ENCODE measurements at regions not wholly inside any gene's neighbourhood (a gene's known extent, or its start where the extent isn't known, plus 50 kb on each side); places are given as distances from the start of the nearest gene placed in this dataset.

- Histone ChIP-seq H3K9me3 (ENCODE audit: control insufficient read depth, insufficient read depth, low read depth, low read length) (no peaks in the 10 kb centered on the region), H3K27ac (ENCODE audit: extremely low read depth, low read depth, low read length) (no peak overlapping the region), H3K36me3 (ENCODE audit: control insufficient read depth in 2 of 2, insufficient read depth in 1 of 2, low read length in 2 of 2) (no peaks in the 10 kb centered on the region), H3K4me1 (ENCODE audit: control insufficient read depth, insufficient read depth, low read length) (no peaks in the 10 kb centered on the region), H3K4me3 (ENCODE audit: low read depth, low read length) (no peak overlapping the region)
- ChIA-PET POLR2A (no interaction called here), CTCF (no interaction called here)
- no peak for TF ChIP-seq ZNF830 (tag by site-specific recombination; IDR thresholded peaks at IDR 0.05; ENCODE audit: low read depth)
Measured at GRCh38 chr1:34362949-34363348, 186.2 kb downstream of the C1orf94 start.

DNA sequence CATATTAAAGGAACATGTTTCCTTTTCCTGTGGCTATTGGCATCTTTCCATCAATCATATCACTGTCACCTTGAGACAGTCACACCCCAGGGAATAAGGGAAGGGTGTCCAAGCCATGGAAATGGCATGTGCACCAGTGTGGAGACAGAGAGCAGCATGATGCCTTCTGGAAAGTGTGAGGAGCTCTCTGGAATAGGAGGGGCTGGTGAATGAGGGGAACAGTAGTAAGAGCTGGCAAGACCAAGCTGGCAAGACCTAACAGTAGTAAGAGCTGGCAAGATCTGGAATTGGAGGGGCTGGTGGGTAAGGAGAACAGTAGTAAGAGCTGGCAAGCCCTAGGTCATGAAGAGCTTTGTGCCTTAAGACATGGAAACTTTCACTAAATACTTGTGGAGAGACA is 186.7 kb downstream of the C1orf94 start:
- Histone ChIP-seq H3K9me3 (ENCODE audit: control insufficient read depth, insufficient read depth, low read depth, low read length) (no peaks in the 10 kb centered on the region), H3K36me3 (ENCODE audit: control insufficient read depth in 2 of 2, insufficient read depth in 1 of 2, low read length in 2 of 2) (no peaks in the 10 kb centered on the region), H3K4me3 (ENCODE audit: low read depth, low read length) (no peak overlapping the region), H3K4me1 (ENCODE audit: control insufficient read depth, insufficient read depth, low read length) (no peaks in the 10 kb centered on the region), H3K27ac (ENCODE audit: extremely low read depth, low read depth, low read length) (no peak overlapping the region)
- ChIA-PET CTCF (interaction anchor here (0.7 to 2.1 kb wide), 2 partner anchors 10 to 234 kb away, joined by 5 to 6 read pairs; no protein-coding TSS in a partner anchor), POLR2A (no interaction called here)
- TF ChIP-seq ZNF16 (tag by site-specific recombination; IDR thresholded peaks at IDR 0.05; ENCODE audit: low read depth) = no peak
- no peak for TF ChIP-seq PRDM4 (tag by site-specific recombination; IDR thresholded peaks at IDR 0.05)
- no peak for TF ChIP-seq ZNF558 (tag by site-specific recombination; IDR thresholded peaks at IDR 0.05)
- no peak for TF ChIP-seq ZNF510 (tag by site-specific recombination; IDR thresholded peaks at IDR 0.05; ENCODE audit: insufficient replicate concordance)
- no peak for TF ChIP-seq ZFP69B (tag by site-specific recombination; IDR thresholded peaks at IDR 0.05)
- TF ChIP-seq ZNF571 (tag by site-specific recombination; IDR thresholded peaks at IDR 0.05) = no peak
- TF ChIP-seq ZNF776 (tag by site-specific recombination; IDR thresholded peaks at IDR 0.05; ENCODE audit: borderline replicate concordance) = no peak
- TF ChIP-seq ZNF354C (tag by site-specific recombination; IDR thresholded peaks at IDR 0.05; ENCODE audit: borderline replicate concordance, low read depth) = no peak

DNA sequence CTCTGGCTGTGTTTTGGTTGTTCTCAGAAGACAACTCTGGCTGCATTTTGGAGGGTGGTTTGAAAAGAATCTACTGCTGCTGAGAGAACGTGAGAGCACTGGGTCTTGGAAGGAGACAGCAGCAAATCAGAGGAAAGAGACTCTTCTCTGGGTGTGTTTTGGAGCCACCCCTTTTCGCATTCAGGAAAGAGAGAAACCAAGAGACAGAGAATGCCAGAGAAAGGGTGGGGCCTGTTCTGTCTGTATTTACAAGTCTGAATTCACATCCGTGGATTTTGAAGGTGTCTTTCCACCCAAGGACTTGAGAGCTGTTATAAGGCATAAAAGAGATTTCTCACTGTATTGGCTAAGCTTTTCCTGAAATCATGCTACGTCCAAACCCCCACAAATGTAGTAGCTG is 187.2 kb downstream of the C1orf94 start:
- H3K36me3 ChIP-seq (ENCODE audit: control insufficient read depth in 2 of 2, insufficient read depth in 1 of 2, low read length in 2 of 2) = no peaks in the 10 kb centered on the region
- ChIA-PET CTCF (interaction anchor here (0.6 to 2.1 kb wide), 3 partner anchors 10 to 568 kb away, joined by 3 to 6 read pairs (median 5); no protein-coding TSS in a partner anchor), POLR2A (no interaction called here)
- no peak overlapping the region for H3K4me3 ChIP-seq (ENCODE audit: low read depth, low read length)
- no peak overlapping the region for H3K27ac ChIP-seq (ENCODE audit: extremely low read depth, low read depth, low read length)
- H3K4me1 ChIP-seq (ENCODE audit: control insufficient read depth, insufficient read depth, low read length) = no peaks in the 10 kb centered on the region
- H3K9me3 ChIP-seq (ENCODE audit: control insufficient read depth, insufficient read depth, low read depth, low read length) = no peaks in the 10 kb centered on the region
- TF ChIP-seq, protein P1, sequence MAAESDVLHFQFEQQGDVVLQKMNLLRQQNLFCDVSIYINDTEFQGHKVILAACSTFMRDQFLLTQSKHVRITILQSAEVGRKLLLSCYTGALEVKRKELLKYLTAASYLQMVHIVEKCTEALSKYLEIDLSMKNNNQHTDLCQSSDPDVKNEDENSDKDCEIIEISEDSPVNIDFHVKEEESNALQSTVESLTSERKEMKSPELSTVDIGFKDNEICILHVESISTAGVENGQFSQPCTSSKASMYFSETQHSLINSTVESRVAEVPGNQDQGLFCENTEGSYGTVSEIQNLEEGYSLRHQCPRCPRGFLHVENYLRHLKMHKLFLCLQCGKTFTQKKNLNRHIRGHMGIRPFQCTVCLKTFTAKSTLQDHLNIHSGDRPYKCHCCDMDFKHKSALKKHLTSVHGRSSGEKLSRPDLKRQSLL (tag by site-specific recombination; IDR thresholded peaks at IDR 0.05) = no peak
- no peak for TF ChIP-seq ZNF660 (tag by site-specific recombination; IDR thresholded peaks at IDR 0.05)
- TF ChIP-seq YY1 (tag by site-specific recombination; IDR thresholded peaks at IDR 0.05) = no peak
- TF ChIP-seq ZNF2 (tag by site-specific recombination; IDR thresholded peaks at IDR 0.05) = no peak

DNA sequence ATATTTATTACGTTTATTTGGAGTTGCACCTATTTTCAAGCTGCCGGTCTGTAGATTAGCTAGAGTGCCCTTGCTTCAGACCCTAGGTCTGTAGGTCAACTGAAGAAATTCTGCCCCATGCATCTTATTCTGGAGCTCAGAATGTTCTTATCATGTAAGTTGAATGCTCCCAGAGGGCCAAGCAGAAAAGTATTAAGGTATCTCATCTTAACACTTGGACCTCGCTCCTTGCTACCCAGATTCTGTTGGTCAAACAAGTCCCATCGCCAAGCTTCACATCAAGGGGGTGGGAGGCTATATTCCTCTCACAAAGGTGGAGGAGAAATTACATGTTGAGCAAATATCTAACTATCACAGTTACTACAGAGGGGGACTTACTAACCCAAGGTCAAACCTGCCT is 187.7 kb downstream of the C1orf94 start:
- ChIA-PET POLR2A (no interaction called here), CTCF (interaction anchor here (0.6 to 2.1 kb wide), 3 partner anchors 21 to 568 kb away, joined by 3 to 6 read pairs (median 3); no protein-coding TSS in a partner anchor)
- Histone ChIP-seq H3K27ac (ENCODE audit: extremely low read depth, low read depth, low read length) (no peak overlapping the region), H3K4me1 (ENCODE audit: control insufficient read depth, insufficient read depth, low read length) (no peaks in the 10 kb centered on the region), H3K4me3 (ENCODE audit: low read depth, low read length) (no peak overlapping the region), H3K36me3 (ENCODE audit: control insufficient read depth in 2 of 2, insufficient read depth in 1 of 2, low read length in 2 of 2) (no peaks in the 10 kb centered on the region), H3K9me3 (ENCODE audit: control insufficient read depth, insufficient read depth, low read depth, low read length) (no peaks in the 10 kb centered on the region)
- TF ChIP-seq ZNF223 (tag by site-specific recombination; IDR thresholded peaks at IDR 0.05) (no peak), HIC1 (tag by site-specific recombination; IDR thresholded peaks at IDR 0.05) (no peak), ZNF302 (tag by site-specific recombination; IDR thresholded peaks at IDR 0.05; ENCODE audit: low read depth) (no peak), ZNF510 (tag by site-specific recombination; IDR thresholded peaks at IDR 0.05; ENCODE audit: insufficient replicate concordance) (no peak), ZNF585B (tag by site-specific recombination; IDR thresholded peaks at IDR 0.05) (no peak), ZNF121 (tag by site-specific recombination; IDR thresholded peaks at IDR 0.05) (no peak), ZNF677 (tag by site-specific recombination; IDR thresholded peaks at IDR 0.05) (no peak), FEZF1 (tag by site-specific recombination; IDR thresholded peaks at IDR 0.05) (no peak), ZNF112 (tag by site-specific recombination; IDR thresholded peaks at IDR 0.05) (no peak), HOXD13 (CRISPR knock-in tag; IDR thresholded peaks at IDR 0.05; ENCODE audit: borderline replicate concordance) (no peak), ZSCAN18 (tag by site-specific recombination; IDR thresholded peaks at IDR 0.05) (no peak)
